Neuron (in vitro differentiated cells): ENCODE measurements at regions not wholly inside any gene's neighbourhood (a gene's known extent, or its start where the extent isn't known, plus 50 kb on each side); places are given as distances from the start of the nearest gene placed in this dataset.
"Not testable (repeated sequence)": the region's sequence is repeated elsewhere in the genome, so short reads cannot be mapped to it uniquely, and the experiment has no call there.

Source experiments
- H2AFZ ChIP-seq: one replicate; pipeline ENCODE4 v1.6.1; 2013; ENCODE audit warnings: low read depth, mild to moderate bottlenecking, inconsistent platforms, low read length, moderate library complexity
- H3K27me3 ChIP-seq: one replicate; pipeline ENCODE4 v1.6.1; 2013; ENCODE audit warnings: low read length; ENCODE audit not compliant: insufficient read depth
- H3K36me3 ChIP-seq: one replicate; pipeline ENCODE4 v1.6.1; 2013; ENCODE audit warnings: low read length; ENCODE audit not compliant: insufficient read depth
- H3K4me1 ChIP-seq: one replicate; pipeline ENCODE4 v1.6.1; 2013; ENCODE audit warnings: low read length; ENCODE audit not compliant: insufficient read depth
- H3K4me3 ChIP-seq: 2 replicates; pipeline ENCODE4 v1.5.1; 2013; ENCODE audit warnings: mild to moderate bottlenecking, low read length, moderate library complexity
- H3K9me3 ChIP-seq: one replicate; pipeline ENCODE4 v1.6.1; 2013; ENCODE audit warnings: low read length

GRCh38 chr2:44051593-44052347 is 56.0 kb upstream of the LRPPRC start:
- Histone ChIP-seq H3K4me1 (peaks cover 17% of the 10 kb centered on the region), H2AFZ (peak overlapping the region; percentile 50), H3K27me3 (no peaks in the 10 kb centered on the region), H3K4me3 (peak overlapping the region; percentile 28), H3K9me3 (no peaks in the 10 kb centered on the region), H3K36me3 (no peaks in the 10 kb centered on the region)

- H3K4me3 ChIP-seq, result no peak overlapping the region
Measured at GRCh38 chr2:44052584-44052983, 56.8 kb upstream of the LRPPRC start.

GRCh38 chr2:44053052-44053451 is 57.3 kb upstream of the LRPPRC start:
- Histone ChIP-seq H3K27me3 (no peaks in the 10 kb centered on the region), H3K4me1 (peaks cover 17% of the 10 kb centered on the region), H3K36me3 (no peaks in the 10 kb centered on the region), H3K9me3 (no peaks in the 10 kb centered on the region), H3K4me3 (no peak overlapping the region), H2AFZ (no peak overlapping the region)

More at GRCh38 chr2:44052584-44052983, 56.8 kb upstream of the LRPPRC start:
- H3K36me3 ChIP-seq, result no peaks in the 10 kb centered on the region
- H3K9me3 ChIP-seq, result no peaks in the 10 kb centered on the region
- H2AFZ ChIP-seq, result peak overlapping the region; percentile 50
- H3K4me1 ChIP-seq, result peaks cover 17% of the 10 kb centered on the region
- H3K27me3 ChIP-seq, result no peaks in the 10 kb centered on the region

- Histone ChIP-seq H3K4me1 (peaks cover 17% of the 10 kb centered on the region), H2AFZ (no peak overlapping the region), H3K4me3 (no peak overlapping the region), H3K36me3 (no peaks in the 10 kb centered on the region), H3K9me3 (no peaks in the 10 kb centered on the region), H3K27me3 (no peaks in the 10 kb centered on the region)
Measured at GRCh38 chr2:44053456-44053855, 57.7 kb upstream of the LRPPRC start.

- Histone ChIP-seq H3K36me3 (no peaks in the 10 kb centered on the region), H3K27me3 (no peaks in the 10 kb centered on the region), H2AFZ (no peak overlapping the region), H3K9me3 (no peaks in the 10 kb centered on the region), H3K4me3 (no peak overlapping the region), H3K4me1 (peaks cover 17% of the 10 kb centered on the region)
Measured at GRCh38 chr2:44055229-44055628, 59.4 kb upstream of the LRPPRC start.

GRCh38 chr2:44055664-44056063 is 59.9 kb upstream of the LRPPRC start:
- H3K9me3 ChIP-seq, result no peaks in the 10 kb centered on the region
- no peak overlapping the region for H2AFZ ChIP-seq
- no peak overlapping the region for H3K4me3 ChIP-seq
- peaks cover 16% of the 10 kb centered on the region for H3K4me1 ChIP-seq
- H3K36me3 ChIP-seq, result no peaks in the 10 kb centered on the region
- H3K27me3 ChIP-seq, result no peaks in the 10 kb centered on the region

GRCh38 chr2:44056947-44057346 is 61.2 kb upstream of the LRPPRC start:
- H3K36me3 ChIP-seq, result no peaks in the 10 kb centered on the region
- H3K27me3 ChIP-seq, result no peaks in the 10 kb centered on the region
- no peak overlapping the region for H2AFZ ChIP-seq
- no peaks in the 10 kb centered on the region for H3K9me3 ChIP-seq
- H3K4me1 ChIP-seq, result peaks cover 5% of the 10 kb centered on the region
- no peak overlapping the region for H3K4me3 ChIP-seq

- not testable (repeated sequence) for H3K9me3 ChIP-seq, H3K36me3 ChIP-seq, H3K4me3 ChIP-seq, H2AFZ ChIP-seq, H3K4me1 ChIP-seq, H3K27me3 ChIP-seq
Measured at GRCh38 chr2:44060286-44060685, 64.5 kb upstream of the LRPPRC start.

GRCh38 chr2:44060990-44061389 is 65.2 kb upstream of the LRPPRC start:
- no peaks in the 10 kb centered on the region for H3K4me1 ChIP-seq
- H2AFZ ChIP-seq, result no peak overlapping the region

GRCh38 chr2:44061469-44061868 is 65.7 kb upstream of the LRPPRC start:
- Histone ChIP-seq H2AFZ (no peak overlapping the region), H3K27me3 (no peaks in the 10 kb centered on the region), H3K9me3 (no peaks in the 10 kb centered on the region), H3K4me3 (no peak overlapping the region), H3K36me3 (no peaks in the 10 kb centered on the region), H3K4me1 (no peaks in the 10 kb centered on the region)

More at GRCh38 chr2:44060990-44061389, 65.2 kb upstream of the LRPPRC start:
- H3K27me3 ChIP-seq, result no peaks in the 10 kb centered on the region
- no peak overlapping the region for H3K4me3 ChIP-seq
- H3K36me3 ChIP-seq, result no peaks in the 10 kb centered on the region
- no peaks in the 10 kb centered on the region for H3K9me3 ChIP-seq

GRCh38 chr2:44061876-44062275 is 66.1 kb upstream of the LRPPRC start:
- Histone ChIP-seq H3K36me3 (no peaks in the 10 kb centered on the region), H3K4me1 (no peaks in the 10 kb centered on the region), H3K9me3 (no peaks in the 10 kb centered on the region), H2AFZ (no peak overlapping the region), H3K27me3 (no peaks in the 10 kb centered on the region), H3K4me3 (no peak overlapping the region)

GRCh38 chr2:44063033-44063432 is 67.2 kb upstream of the LRPPRC start:
- H3K9me3 ChIP-seq, result no peaks in the 10 kb centered on the region
- H3K4me1 ChIP-seq, result no peaks in the 10 kb centered on the region
- H3K27me3 ChIP-seq, result no peaks in the 10 kb centered on the region
- H3K4me3 ChIP-seq, result no peak overlapping the region
- no peaks in the 10 kb centered on the region for H3K36me3 ChIP-seq
- no peak overlapping the region for H2AFZ ChIP-seq

GRCh38 chr2:44064281-44064680 is 68.5 kb upstream of the LRPPRC start:
- not testable (repeated sequence) for H2AFZ ChIP-seq, H3K4me1 ChIP-seq, H3K9me3 ChIP-seq

More at GRCh38 chr2:44064281-44064680, 68.5 kb upstream of the LRPPRC start:
- H3K4me3 ChIP-seq, H3K27me3 ChIP-seq, H3K36me3 ChIP-seq: not testable (repeated sequence)
